Stomach (tissue), 8 donors: ENCODE measurements at regions not wholly inside any gene's neighbourhood (a gene's known extent, or its start where the extent isn't known, plus 50 kb on each side); places are given as distances from the start of the nearest gene placed in this dataset.

ENCODE experiments used
- DNase-seq, 2 donors: peaks; one replicate each; pipeline versions ENCODE4 v3.0.0 to v3.0.0-alpha.2; 2013 to 2019
- H3K27ac ChIP-seq, 5 donors: fragments of 200-600 bp in 4 of 5; sonication (generic) in 4 of 5; one replicate each; pipeline ENCODE4 v1.5.1; 2013 to 2019; ENCODE audit warnings: mild to moderate bottlenecking in 1 of 5, moderate library complexity in 1 of 5
- H3K27me3 ChIP-seq, 3 donors: fragments of 200-600 bp; sonication (generic); one replicate each; pipeline ENCODE4 v1.5.1; 2017 to 2019; ENCODE audit warnings: mixed run types in 1 of 3
- H3K36me3 ChIP-seq, 4 donors: fragments of 200-600 bp; sonication (generic); 1 replicate in 3 of 4; 2 replicates in 1 of 4; pipeline ENCODE4 v1.5.1; 2016 to 2019
- H3K4me1 ChIP-seq, 4 donors: fragments of 200-600 bp; sonication (generic); one replicate each; pipeline ENCODE4 v1.5.1; 2016 to 2019
- H3K4me3 ChIP-seq, 4 donors: fragments of 200-600 bp; sonication (generic) in 3 of 4; one replicate each; pipeline ENCODE4 v1.5.1; 2016 to 2019; ENCODE audit warnings: mild to moderate bottlenecking in 1 of 4
- H3K9me3 ChIP-seq, 4 donors: fragments of 200-600 bp; sonication (generic); one replicate each; pipeline ENCODE4 v1.5.1; 2016 to 2019
- CTCF ChIP-seq, 7 experiments: fragments of 450-650 bp in 4 of 7; fragments of 200-600 bp in 3 of 7; sonication (generic) in 3 of 7; IDR thresholded peaks; one replicate each; pipeline ENCODE4 v1.5.1; 2016 to 2019; ENCODE audit warnings: antibody characterized with exemption in 7 of 7, control low read depth in 2 of 7, mild to moderate bottlenecking in 1 of 7
- EP300 ChIP-seq: sonication (generic); formaldehyde crosslinking; IDR thresholded peaks from one replicate; pipeline ENCODE4 v1.6.1; 2017; ENCODE audit warnings: antibody characterized with exemption
- POLR2A ChIP-seq, 4 donors: fragments of 450-650 bp; IDR thresholded peaks; one replicate each; pipeline ENCODE4 v1.6.1; 2016; ENCODE audit warnings: antibody characterized with exemption in 4 of 4, control low read depth in 2 of 4, mild to moderate bottlenecking in 1 of 4, moderate library complexity in 1 of 4
- POLR2AphosphoS5 ChIP-seq, 3 donors: sonication (generic); formaldehyde crosslinking; IDR thresholded peaks; one replicate each; pipeline ENCODE4 v1.6.1; 2016; ENCODE audit warnings: antibody characterized with exemption in 3 of 3
- WGBS, 5 donors: extraction: QIAGEN DNeasy Blood & Tissue Kit in 3 of 5; methylation state at CpG; one replicate each; pipeline versions ENCODE4 v1.1.5 to v1.1.7; 2013 to 2018; 5-methylcytosine and 5-hydroxymethylcytosine counted together
- intact Hi-C: fragments of 100-400 bp; cut with DNase I; formaldehyde crosslinking; loops from one replicate; pipeline ENCODE4 v1.15.1; 2023; ENCODE audit warnings: low total_unique reads
- donor health status: healthy with polysubstance abuse.
- donor health status: Bipolar disorder and iron deficiency.
- donor health status: healthy.

GRCh38 chr15:67906382-67906781 is 66.5 kb upstream of the RNU6-1 start:
- TF ChIP-seq POLR2A (IDR thresholded peaks at IDR 0.05) (no peak), EP300 (no peak), POLR2AphosphoS5 (IDR thresholded peaks at IDR 0.05) (no peak), CTCF (IDR thresholded peaks at IDR 0.05) (no peak)
- H3K4me3 ChIP-seq = no peak overlapping the region
- no peaks in the 10 kb centered on the region for H3K27me3 ChIP-seq
- peaks cover 0 to 4% (median 1%) of the 10 kb centered on the region in 4 donors for H3K4me1 ChIP-seq
- DNase-seq = no peak
- H3K9me3 ChIP-seq = peaks cover 0 to 13% (median 5%) of the 10 kb centered on the region in 4 donors
- H3K27ac ChIP-seq = no peak overlapping the region
- H3K36me3 ChIP-seq = no peaks in the 10 kb centered on the region
- intact Hi-C loops = no loop called here

GRCh38 chr15:67907184-67907723 is 67.4 kb upstream of the RNU6-1 start:
- intact Hi-C loops = no loop called here
- no peak for DNase-seq
- Histone ChIP-seq H3K27ac (no peak overlapping the region), H3K27me3 (no peaks in the 10 kb centered on the region), H3K4me3 (no peak overlapping the region), H3K4me1 (peaks cover 0 to 12% (median 6%) of the 10 kb centered on the region in 4 donors), H3K36me3 (no peaks in the 10 kb centered on the region), H3K9me3 (peaks cover 0 to 13% (median 5%) of the 10 kb centered on the region in 4 donors)
- WGBS, 5 donors = 90 to 93% (median 91%) methylated on average over 2 of the region's 2 CpGs
- no peak for TF ChIP-seq POLR2AphosphoS5 (IDR thresholded peaks at IDR 0.05)
- no peak for TF ChIP-seq CTCF (IDR thresholded peaks at IDR 0.05)
- no peak for TF ChIP-seq POLR2A (IDR thresholded peaks at IDR 0.05)
- no peak for TF ChIP-seq EP300

- Histone ChIP-seq H3K4me1 (peaks cover 0 to 26% (median 13%) of the 10 kb centered on the region in 4 donors), H3K27ac (no peak overlapping the region), H3K4me3 (no peak overlapping the region), H3K27me3 (no peaks in the 10 kb centered on the region), H3K9me3 (peaks cover 0 to 13% (median 5%) of the 10 kb centered on the region in 4 donors), H3K36me3 (no peaks in the 10 kb centered on the region)
- intact Hi-C loops = no loop called here
- WGBS, 5 donors = 43 to 80% (median 76%) methylated on average over 2 of the region's 2 CpGs
- DNase-seq = no peak
- TF ChIP-seq CTCF (IDR thresholded peaks at IDR 0.05) (no peak), POLR2A (IDR thresholded peaks at IDR 0.05) (no peak), EP300 (no peak), POLR2AphosphoS5 (IDR thresholded peaks at IDR 0.05) (no peak)
Observed at GRCh38 chr15:67908756-67909155, 68.9 kb upstream of the RNU6-1 start.

GRCh38 chr15:67911727-67912126 is 71.9 kb upstream of the RNU6-1 start:
- H3K4me3 ChIP-seq = no peak overlapping the region
- 0 to 3% (median 0%) methylated on average over 1 of the region's 1 CpG for WGBS, 5 donors
- peaks cover 20 to 56% (median 41%) of the 10 kb centered on the region in 4 donors for H3K4me1 ChIP-seq
- peaks cover 0 to 13% (median 5%) of the 10 kb centered on the region in 4 donors for H3K9me3 ChIP-seq
- DNase-seq = no peak
- H3K36me3 ChIP-seq = no peaks in the 10 kb centered on the region
- peak overlapping the region in 2 of 5 donors; percentile 1 to 53 for H3K27ac ChIP-seq
- no peaks in the 10 kb centered on the region for H3K27me3 ChIP-seq
- intact Hi-C loops = no loop called here
- no peak for TF ChIP-seq CTCF (IDR thresholded peaks at IDR 0.05)
- TF ChIP-seq POLR2AphosphoS5 (IDR thresholded peaks at IDR 0.05) = no peak
- no peak for TF ChIP-seq EP300
- TF ChIP-seq POLR2A (IDR thresholded peaks at IDR 0.05) = no peak
